ENCODE measurements at regions not wholly inside any gene's neighbourhood (a gene's known extent, or its start where the extent isn't known, plus 50 kb on each side); places are given as distances from the start of the nearest gene placed in this dataset.

DNA sequence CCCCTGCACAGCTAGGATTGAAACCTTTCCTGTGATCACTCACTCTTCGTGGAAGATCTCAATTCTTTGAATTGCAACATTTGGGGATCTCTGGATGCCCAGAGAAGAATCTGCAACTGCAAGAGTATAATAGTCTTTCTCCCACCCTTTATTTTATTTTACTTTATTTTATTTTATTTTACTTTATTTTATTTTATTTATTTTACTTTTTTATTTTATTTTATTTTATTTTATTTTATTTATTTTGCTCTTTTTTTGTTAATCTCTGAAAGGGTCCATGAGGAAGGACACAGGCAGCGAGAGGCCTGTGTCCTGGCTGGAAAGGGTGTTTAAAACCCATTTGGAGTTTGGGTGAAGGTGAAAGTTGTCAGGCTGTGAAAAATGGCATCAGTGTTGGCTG lies 181.4 kb downstream of the TMEM182 start:
- WGBS, 2 donors (ENCODE audit: low coverage in 1 of 2), result 61 to 90% methylated on average over 1 to 2 of the region's 2 CpGs
- Histone ChIP-seq H3K4me3 (no peak overlapping the region), H3K36me3 (no peaks in the 10 kb centered on the region), H3K4me1 (no peaks in the 10 kb centered on the region), H3K27ac (no peak overlapping the region), H3K9me3 (peaks cover 0 to 6% (median 0%) of the 10 kb centered on the region in 3 donors), H3K27me3 (no peaks in the 10 kb centered on the region)
- no peak for ATAC-seq
- TF ChIP-seq CTCF (IDR thresholded peaks at IDR 0.05), result no peak
- TF ChIP-seq POLR2AphosphoS5 (IDR thresholded peaks at IDR 0.05), result no peak
- no peak for TF ChIP-seq EP300 (IDR thresholded peaks at IDR 0.05)
- TF ChIP-seq POLR2A (IDR thresholded peaks at IDR 0.05), result no peak

DNA sequence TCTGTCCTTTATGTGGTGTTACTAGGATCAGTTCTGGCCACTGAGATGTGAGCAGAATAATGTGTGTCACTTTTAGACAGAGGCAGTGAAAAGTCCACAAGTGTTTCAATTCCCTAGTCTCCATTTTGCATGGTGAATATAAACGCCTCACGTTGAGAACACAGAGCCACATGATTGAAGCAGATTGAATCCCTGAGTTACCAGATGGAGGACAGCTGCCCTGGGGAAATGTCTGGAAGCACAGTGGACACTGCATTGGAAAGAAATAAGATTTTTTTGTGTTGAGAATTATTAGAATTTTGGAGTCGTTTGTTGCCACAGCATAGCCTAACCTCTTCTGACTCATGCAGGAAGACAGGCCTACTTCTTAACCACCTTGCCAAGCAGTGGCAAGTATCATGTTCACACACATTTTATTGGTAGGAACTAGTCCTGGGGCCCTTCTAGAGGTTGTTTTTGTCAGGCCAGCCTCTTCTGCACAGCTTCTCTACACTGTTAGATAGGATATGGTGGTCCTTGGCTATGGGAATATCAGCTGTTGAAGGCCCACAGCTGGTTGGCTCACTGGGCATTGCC lies 188.6 kb downstream of the TMEM182 start:
- WGBS, 2 donors (ENCODE audit: low coverage in 1 of 2), result 27% methylated on average over 3 of the region's 3 CpGs; no CpG with 5 or more reads in 1 of the 2 donors

DNA sequence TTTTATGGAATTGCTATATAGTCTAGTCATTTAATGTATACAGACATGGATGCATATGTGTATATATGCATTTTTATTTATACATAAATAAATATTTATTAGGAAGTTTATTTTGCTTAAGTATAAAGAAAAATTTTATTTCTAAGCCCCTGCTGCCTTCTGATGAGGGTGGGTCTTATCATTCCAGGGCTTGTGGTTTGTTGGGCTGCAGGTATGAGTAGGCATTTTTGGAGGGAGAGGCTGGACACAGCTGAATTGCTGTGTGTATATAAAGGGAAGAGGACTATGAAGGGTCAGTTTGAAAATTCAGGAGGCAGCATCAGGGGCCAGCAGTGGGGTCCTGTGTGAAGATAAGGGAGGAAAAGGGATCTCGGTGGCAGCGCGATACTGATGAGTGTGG lies 189.4 kb downstream of the TMEM182 start:
- Histone ChIP-seq H3K9me3 (no peaks in the 10 kb centered on the region), H3K4me3 (no peak overlapping the region), H3K27ac (no peak overlapping the region), H3K36me3 (no peaks in the 10 kb centered on the region), H3K27me3 (no peaks in the 10 kb centered on the region), H3K4me1 (no peaks in the 10 kb centered on the region)
- ATAC-seq, result no peak
- WGBS, 2 donors (ENCODE audit: low coverage in 1 of 2), result 58% methylated on average over 3 of the region's 3 CpGs; no CpG with 5 or more reads in 1 of the 2 donors
- TF ChIP-seq POLR2A (IDR thresholded peaks at IDR 0.05) (no peak), POLR2AphosphoS5 (IDR thresholded peaks at IDR 0.05) (no peak), CTCF (IDR thresholded peaks at IDR 0.05) (no peak)

More for the DNA sequence above, 188.6 kb downstream of the TMEM182 start:
- H3K27ac ChIP-seq, result no peak overlapping the region
- H3K4me1 ChIP-seq, result no peaks in the 10 kb centered on the region
- no peaks in the 10 kb centered on the region for H3K27me3 ChIP-seq
- H3K9me3 ChIP-seq, result no peaks in the 10 kb centered on the region
- no peak overlapping the region for H3K4me3 ChIP-seq
- no peaks in the 10 kb centered on the region for H3K36me3 ChIP-seq
- TF ChIP-seq CTCF (IDR thresholded peaks at IDR 0.05) (no peak), POLR2A (IDR thresholded peaks at IDR 0.05) (no peak), EP300 (IDR thresholded peaks at IDR 0.05) (no peak), POLR2AphosphoS5 (IDR thresholded peaks at IDR 0.05) (no peak)
- no peak for ATAC-seq

DNA sequence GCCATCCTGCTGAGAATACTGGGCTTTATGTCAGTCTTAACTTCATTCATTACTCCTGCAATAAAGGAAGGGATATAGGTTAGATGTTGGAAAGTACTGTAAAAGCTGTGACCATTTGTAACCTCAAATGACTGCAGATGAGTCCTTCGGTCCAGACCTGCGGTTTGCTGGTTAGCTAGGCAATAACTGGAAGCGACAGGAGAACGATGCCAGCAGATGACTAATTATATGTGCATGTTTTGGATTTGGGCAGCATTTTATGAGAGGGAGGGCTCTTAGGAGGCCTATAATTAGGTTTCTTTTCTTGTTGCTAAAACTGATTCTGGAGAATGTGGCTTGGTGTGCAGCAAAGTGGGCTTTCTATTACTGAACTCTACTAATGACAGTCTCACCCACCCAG lies 205.6 kb downstream of the TMEM182 start:
- WGBS, 2 donors (ENCODE audit: low coverage in 1 of 2), result 80 to 88% methylated on average over 3 to 4 of the region's 4 CpGs
- Histone ChIP-seq H3K27ac (no peak overlapping the region), H3K4me1 (no peaks in the 10 kb centered on the region), H3K36me3 (no peaks in the 10 kb centered on the region), H3K9me3 (no peaks in the 10 kb centered on the region), H3K27me3 (no peaks in the 10 kb centered on the region), H3K4me3 (no peak overlapping the region)
- no peak for ATAC-seq
- no peak for TF ChIP-seq CTCF (IDR thresholded peaks at IDR 0.05)
- TF ChIP-seq EP300 (IDR thresholded peaks at IDR 0.05), result no peak
- TF ChIP-seq POLR2A (IDR thresholded peaks at IDR 0.05), result no peak
- TF ChIP-seq POLR2AphosphoS5 (IDR thresholded peaks at IDR 0.05), result no peak

- no peak for TF ChIP-seq POLR2AphosphoS5 (IDR thresholded peaks at IDR 0.05)
- TF ChIP-seq CTCF (IDR thresholded peaks at IDR 0.05), result no peak
- TF ChIP-seq POLR2A (IDR thresholded peaks at IDR 0.05), result no peak
- TF ChIP-seq EP300 (IDR thresholded peaks at IDR 0.05), result no peak
- no peak overlapping the region for H3K27ac ChIP-seq
- no peak overlapping the region for H3K4me3 ChIP-seq
- H3K27me3 ChIP-seq, result no peaks in the 10 kb centered on the region
- H3K4me1 ChIP-seq, result no peaks in the 10 kb centered on the region
- no peaks in the 10 kb centered on the region for H3K9me3 ChIP-seq
- ATAC-seq, result no peak
- WGBS, 2 donors (ENCODE audit: low coverage in 1 of 2), result 70 to 81% methylated on average over 6 of the region's 6 CpGs
- no peaks in the 10 kb centered on the region for H3K36me3 ChIP-seq
These were observed 206.5 kb downstream of the TMEM182 start for GRCh38 chr2:102968375-102968774.

Measured in gastroesophageal sphincter (tissue), 4 donors.